ENCODE measurements at regions not wholly inside any gene's neighbourhood (a gene's known extent, or its start where the extent isn't known, plus 50 kb on each side); places are given as distances from the start of the nearest gene placed in this dataset.

DNA sequence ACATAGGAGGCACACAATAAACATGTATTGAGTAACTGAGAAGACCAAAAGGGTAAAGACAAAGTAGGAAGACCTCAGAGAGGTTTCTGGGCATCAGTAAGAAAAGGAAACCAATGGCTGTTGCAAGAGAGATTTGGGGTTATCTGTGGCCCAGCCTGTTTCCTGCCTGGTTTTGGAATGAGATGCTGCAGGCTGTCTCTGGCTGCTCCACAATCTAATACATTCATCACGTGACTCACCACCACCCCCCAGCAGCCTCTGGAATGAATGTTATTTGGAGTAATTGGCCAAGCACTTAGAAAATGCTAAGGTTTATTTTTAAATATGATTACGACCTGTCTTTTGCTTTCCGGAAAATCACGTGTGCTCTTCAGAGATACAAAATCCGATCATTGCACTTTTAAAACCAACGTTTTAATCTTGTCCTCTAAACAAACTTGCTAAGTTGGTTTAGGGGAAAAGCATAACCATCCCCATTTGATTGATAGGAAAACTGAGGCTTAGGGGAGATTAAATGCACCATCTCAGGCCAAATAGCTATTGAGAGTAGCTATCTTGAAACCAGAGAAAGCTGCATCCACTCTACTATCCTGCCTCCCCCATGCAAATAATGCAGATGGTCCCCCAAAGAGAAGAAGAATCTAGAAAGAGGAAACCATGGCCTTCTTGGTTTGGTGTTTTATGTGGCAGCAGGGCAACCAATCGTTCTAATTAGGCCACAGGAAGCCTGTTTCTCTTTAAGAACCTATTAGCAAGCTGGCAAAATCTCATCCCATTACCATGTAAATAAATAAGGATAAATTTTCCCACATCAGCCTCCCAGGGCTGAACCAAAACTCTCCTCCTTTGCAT lies 151.8 kb upstream of the ADRA1B start:
- no peak overlapping the region for H3K4me3 ChIP-seq
- H3K4me1 ChIP-seq: no peaks in the 10 kb centered on the region
- ATAC-seq (peak; percentile 34), DNase-seq (no peak)
- TF ChIP-seq, protein P1, sequence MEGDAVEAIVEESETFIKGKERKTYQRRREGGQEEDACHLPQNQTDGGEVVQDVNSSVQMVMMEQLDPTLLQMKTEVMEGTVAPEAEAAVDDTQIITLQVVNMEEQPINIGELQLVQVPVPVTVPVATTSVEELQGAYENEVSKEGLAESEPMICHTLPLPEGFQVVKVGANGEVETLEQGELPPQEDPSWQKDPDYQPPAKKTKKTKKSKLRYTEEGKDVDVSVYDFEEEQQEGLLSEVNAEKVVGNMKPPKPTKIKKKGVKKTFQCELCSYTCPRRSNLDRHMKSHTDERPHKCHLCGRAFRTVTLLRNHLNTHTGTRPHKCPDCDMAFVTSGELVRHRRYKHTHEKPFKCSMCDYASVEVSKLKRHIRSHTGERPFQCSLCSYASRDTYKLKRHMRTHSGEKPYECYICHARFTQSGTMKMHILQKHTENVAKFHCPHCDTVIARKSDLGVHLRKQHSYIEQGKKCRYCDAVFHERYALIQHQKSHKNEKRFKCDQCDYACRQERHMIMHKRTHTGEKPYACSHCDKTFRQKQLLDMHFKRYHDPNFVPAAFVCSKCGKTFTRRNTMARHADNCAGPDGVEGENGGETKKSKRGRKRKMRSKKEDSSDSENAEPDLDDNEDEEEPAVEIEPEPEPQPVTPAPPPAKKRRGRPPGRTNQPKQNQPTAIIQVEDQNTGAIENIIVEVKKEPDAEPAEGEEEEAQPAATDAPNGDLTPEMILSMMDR (IDR thresholded peaks at IDR 0.05): no peak
- H3K36me3 ChIP-seq: no peaks in the 10 kb centered on the region
- intact Hi-C loops (cut with DNase I): no loop called here
- no peak overlapping the region for H3K27ac ChIP-seq
- H3K27me3 ChIP-seq: peaks cover 0 to 18% of the 10 kb centered on the region in 2 donors
- H3K9me3 ChIP-seq: no peaks in the 10 kb centered on the region

DNA sequence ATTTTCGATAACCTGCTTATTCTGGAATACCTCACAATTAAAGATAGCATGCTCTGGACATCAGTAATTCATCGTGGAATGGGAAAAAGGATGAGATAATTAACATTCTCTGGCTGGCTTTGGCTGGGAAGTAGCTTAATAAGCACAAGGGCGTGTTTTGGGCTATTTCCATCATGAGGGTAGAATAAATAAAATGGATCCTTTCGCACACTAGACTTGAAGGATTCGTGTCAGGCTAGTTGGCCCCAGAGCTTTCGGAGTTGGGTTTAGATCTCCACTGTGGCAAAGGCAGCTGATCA lies 151.2 kb upstream of the ADRA1B start:
- Histone ChIP-seq H3K27ac (no peak overlapping the region), H3K4me1 (no peaks in the 10 kb centered on the region), H3K9me3 (no peaks in the 10 kb centered on the region), H3K27me3 (peaks cover 0 to 24% of the 10 kb centered on the region in 2 donors), H3K4me3 (no peak overlapping the region), H3K36me3 (no peaks in the 10 kb centered on the region)
- TF ChIP-seq, protein P1 (IDR thresholded peaks at IDR 0.05): no peak
- ATAC-seq (no peak), DNase-seq (no peak)
- intact Hi-C loops (cut with DNase I): no loop called here

DNA sequence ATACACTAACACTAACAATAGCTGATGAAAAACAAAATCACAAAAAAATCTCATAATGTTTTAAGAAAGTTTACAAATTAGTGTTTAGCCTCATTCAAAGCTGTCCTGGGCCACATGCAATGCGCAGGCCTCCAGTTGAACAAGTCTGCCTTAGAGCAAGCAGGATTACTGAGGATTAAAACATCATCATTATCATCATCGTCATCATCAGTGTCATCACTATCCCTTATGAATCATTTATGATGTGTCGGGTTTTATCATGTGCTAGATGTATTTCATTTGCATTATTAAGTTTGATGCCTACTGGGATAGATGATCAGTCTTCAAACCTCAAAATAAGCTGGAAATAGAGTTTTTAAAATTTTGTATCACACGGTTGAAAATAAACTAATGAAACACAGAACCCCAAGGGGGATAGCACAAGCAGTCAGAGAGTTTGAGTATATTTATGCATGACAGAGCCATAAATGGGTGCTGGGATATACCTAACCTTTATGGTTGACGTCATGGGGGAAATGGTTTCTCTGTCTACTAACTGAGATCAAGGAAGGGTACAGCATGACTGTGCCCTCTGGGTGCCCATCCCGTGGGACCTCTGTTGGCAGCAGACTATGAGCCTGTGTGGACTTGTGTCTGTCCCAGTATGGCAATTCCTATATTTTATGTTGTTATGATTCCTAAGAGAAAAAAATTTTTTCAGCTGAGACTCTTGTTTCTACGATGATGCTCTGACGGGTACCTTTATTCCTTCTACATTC lies 150.3 kb upstream of the ADRA1B start:
- TF ChIP-seq, protein P1 (IDR thresholded peaks at IDR 0.05): no peak
- DNase-seq (no peak), ATAC-seq (no peak)
- no peaks in the 10 kb centered on the region for H3K4me1 ChIP-seq
- H3K27me3 ChIP-seq: peaks cover 0 to 24% of the 10 kb centered on the region in 2 donors
- H3K36me3 ChIP-seq: no peaks in the 10 kb centered on the region
- no peaks in the 10 kb centered on the region for H3K9me3 ChIP-seq
- H3K4me3 ChIP-seq: no peak overlapping the region
- intact Hi-C loops (cut with DNase I): no loop called here
- H3K27ac ChIP-seq: no peak overlapping the region

DNA sequence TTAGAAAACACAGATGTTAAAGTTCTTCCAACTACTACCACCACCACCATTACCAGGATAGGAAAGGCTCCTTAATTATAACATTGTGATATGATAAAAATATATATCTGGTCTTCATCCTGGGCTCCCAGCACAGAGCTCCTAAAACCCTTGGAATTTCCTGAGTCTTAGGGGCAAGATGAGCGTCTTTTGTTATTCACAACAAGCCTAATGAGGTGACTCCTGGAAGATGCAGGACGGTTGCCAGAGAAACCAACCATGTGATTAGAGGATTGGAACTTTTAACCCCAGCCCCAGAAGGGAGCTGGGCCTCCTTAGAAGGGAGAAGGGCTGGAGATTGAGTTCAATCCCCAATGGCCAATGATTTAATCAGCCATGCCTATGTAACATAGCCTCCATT lies 148.0 kb upstream of the ADRA1B start:
- Histone ChIP-seq H3K36me3 (no peaks in the 10 kb centered on the region), H3K4me1 (peaks cover 0 to 3% of the 10 kb centered on the region in 2 donors), H3K9me3 (no peaks in the 10 kb centered on the region), H3K4me3 (no peak overlapping the region), H3K27me3 (peaks cover 0 to 37% of the 10 kb centered on the region in 2 donors), H3K27ac (no peak overlapping the region)
- TF ChIP-seq, protein P1 (IDR thresholded peaks at IDR 0.05): no peak
- intact Hi-C loops (cut with DNase I): no loop called here
- ATAC-seq (no peak), DNase-seq (peak in 1 of 4 donors; percentile 68)

DNA sequence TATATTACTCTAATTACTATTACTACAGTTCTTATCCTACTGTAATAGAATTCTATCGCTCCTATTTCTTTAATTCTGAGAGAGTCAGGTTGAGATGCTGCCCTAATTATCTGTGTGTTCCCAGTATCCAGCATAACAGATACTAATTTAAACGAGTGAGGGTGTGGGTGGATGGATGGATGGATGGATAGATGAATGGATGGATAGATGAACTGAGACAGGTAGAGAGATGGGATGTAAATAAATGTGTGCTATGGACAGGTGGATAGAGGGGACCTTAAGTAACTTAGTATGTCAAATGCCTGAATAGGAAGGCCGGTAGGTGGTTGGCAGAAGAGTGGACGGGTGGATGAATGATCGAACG lies 143.6 kb upstream of the ADRA1B start:
- H3K9me3 ChIP-seq: no peaks in the 10 kb centered on the region
- intact Hi-C loops (cut with DNase I): no loop called here
- no peak for ATAC-seq
- no peak overlapping the region for H3K27ac ChIP-seq
- H3K36me3 ChIP-seq: no peaks in the 10 kb centered on the region
- H3K27me3 ChIP-seq: peaks cover 0 to 54% of the 10 kb centered on the region in 2 donors
- H3K4me3 ChIP-seq: no peak overlapping the region
- peaks cover 0 to 10% of the 10 kb centered on the region in 2 donors for H3K4me1 ChIP-seq
- TF ChIP-seq, protein P1 (IDR thresholded peaks at IDR 0.05): no peak
- DNase-seq: no peak
